Stimulated activated CD4-positive, alpha-beta T cell treated with anti-CD3 and anti-CD28 coated beads, TNF-alpha, amount 100 ng/mL, for 48 hours (primary cell): ENCODE measurements at regions not wholly inside any gene's neighbourhood (a gene's known extent, or its start where the extent isn't known, plus 50 kb on each side); places are given as distances from the start of the nearest gene placed in this dataset.
"Not testable (repeated sequence)": the region's sequence is repeated elsewhere in the genome, so short reads cannot be mapped to it uniquely, and the experiment has no call there.

Source experiments
- DNase-seq, 3 donors: peaks; one replicate each; pipeline ENCODE4 v3.0.0-alpha.2; 2020; ENCODE audit warnings: low read depth in 3 of 3

DNA sequence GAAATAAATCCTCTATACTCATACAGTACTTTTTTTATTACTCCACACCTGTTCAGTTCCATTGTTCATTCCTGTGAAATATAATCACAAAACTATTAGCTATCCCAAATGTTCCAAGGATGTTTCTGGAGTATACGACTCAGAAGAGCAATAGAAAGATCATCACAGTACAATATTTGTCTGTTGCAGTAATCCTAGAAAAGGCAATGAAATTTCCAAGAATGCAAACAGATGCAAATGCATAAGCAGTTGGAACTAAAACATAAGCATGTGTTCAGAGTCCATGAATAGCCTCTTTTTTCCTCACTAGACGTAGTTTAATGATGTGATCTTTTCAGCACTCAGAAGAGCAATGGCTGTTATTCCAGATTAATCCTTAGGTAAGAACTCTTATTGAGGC lies 55.2 kb downstream of the RTL3 start:
- DNase-seq: no peak

DNA sequence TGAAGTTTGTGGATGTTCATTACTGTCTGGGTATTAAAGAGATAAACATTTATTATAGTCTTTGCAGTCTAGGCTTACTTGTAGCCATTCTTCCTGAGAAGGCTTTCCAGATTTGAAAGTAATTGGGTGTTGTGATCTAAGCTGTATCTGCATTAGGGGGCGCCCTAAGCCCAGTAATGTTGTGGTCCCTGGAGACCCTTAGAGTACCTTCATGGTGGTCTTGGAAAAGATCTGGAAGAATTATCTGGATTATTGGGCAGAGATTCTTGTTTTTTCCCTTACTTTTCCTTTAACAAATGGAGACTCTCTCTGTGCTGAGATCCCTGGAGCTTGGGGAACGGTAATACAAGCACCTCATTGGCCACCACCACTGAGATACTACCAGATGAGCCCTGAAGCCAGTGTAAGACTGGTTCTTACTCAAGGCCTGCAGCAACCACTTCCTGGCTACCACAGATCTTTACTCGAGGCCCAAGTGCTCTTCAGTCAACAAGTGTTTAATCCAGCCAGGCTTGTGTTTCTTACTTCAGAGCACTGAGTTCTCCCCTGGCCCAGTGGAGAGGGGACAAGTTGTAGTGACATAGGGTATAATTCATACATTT lies 63.1 kb downstream of the RTL3 start:
- DNase-seq: peak in 1 of 3 donors; percentile 2

DNA sequence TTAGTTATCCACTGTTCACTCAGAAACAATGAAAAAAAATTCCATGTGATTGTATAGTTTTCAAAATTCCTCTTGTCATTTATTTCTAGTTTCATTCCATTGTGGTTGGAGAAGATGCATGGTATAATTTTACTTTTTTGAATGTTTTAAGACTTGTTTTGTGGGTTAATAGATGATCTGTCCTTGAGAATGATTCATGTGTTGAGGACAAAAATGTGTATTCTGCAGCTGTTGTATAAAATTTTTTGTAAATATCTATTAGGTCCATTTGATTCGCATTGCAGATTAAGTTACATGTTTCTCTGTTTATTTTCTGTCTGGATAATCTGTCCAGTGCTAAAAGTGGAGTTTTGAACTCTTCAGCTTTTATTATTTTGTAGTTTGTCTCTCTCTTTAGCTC lies 65.4 kb downstream of the RTL3 start:
- no peak for DNase-seq

DNA sequence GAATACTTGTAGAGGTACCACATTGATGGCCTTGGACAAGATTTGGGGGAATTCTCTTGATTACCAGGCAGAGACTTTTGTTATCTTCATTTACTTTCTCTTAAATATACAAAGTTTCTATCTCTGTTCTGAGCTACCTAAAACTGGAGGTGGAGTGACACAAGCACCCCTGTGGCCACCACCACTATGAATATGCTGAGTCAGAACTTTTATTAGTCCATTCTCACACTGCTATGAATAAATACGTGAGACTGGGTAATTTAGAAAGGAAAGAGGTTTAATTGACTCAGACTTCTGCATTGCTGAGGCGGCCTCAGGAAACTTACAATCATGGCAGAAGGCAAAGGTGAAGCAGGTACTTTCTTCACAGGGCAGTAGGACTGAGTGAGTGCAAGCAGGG lies 67.1 kb downstream of the RTL3 start:
- no peak for DNase-seq

DNA sequence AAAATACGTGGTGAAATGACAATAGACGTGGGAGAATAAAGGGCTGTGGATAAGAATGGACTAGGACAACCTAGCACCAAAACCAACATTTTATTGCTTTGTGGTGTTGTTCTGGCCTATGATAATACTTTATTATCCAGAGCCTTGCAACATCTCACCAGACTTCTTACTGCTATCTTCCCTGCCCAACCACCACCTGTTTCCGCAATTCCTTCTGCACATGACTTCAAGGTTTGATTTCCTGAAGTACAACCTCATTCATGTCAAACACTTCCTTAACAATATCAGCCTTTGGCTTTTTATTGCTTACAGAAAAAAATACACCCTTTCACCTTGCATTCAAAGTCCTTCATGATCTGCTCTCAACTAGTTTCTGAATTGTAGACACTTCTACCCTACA lies 84.8 kb downstream of the RTL3 start:
- no peak for DNase-seq

DNA sequence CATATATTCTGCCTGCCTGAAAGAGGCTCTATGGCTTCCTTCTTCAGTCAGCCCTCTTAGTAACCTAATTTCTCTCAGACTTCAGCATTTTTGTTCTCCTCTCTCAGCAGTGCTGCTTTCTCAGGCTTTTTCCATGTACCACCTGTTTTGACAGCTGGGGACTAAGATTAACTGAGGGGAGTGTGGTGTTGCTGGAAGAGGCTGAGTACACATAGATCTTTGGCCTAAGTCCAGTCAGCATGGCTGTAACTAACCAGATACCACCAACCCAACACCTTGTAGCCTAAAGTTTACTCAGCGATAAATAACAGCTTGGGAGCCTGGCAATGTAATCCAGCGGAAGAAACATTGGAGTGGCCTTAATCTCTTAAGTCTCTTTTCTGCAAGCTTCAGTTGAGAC lies 85.5 kb downstream of the RTL3 start:
- DNase-seq: no peak

DNA sequence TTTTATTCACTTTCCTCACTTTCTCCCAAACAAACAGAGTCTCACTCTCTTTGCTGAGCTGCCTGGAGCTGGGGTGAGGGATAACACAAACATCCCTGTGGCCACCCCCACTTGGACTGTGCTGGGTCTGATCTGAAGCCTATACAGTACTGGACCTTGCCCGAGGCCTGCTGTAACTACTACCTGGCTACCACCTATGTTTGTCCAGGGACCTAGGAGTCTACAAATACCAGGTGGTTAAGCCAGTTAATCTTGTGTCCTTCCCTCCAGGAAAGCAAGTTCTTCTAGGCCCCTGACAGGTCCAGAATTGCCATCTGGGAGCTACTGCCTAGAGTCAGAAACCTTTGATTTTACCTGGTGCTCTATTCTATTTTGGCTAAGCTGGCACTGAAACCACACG lies 87.3 kb downstream of the RTL3 start:
- DNase-seq: no peak

DNA sequence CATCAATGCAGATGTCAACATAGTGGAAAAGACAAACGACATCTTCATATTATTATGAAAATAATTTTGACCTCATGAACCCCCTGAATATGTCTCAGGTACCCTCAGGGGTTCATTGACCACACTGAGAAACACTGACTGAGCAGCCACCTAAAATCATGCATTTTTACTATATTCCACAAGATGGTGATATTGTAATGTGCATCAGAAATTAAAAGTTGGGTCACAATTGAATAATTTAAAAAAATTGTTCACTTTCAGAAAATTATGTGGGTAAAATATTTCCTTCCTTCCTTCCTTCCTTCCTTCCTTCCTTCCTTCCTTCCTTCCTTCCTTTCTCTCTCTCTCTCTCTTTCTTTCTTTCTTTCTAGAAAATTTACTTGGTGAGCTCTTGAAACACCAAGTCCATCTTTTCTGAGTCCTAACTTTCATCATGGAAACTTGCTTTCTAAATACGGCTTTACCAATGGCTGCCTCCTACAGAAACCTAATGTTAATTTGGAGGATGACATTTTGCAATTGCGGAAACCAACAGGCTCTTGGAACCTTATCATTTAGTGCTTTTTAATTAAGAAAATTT lies 103.6 kb downstream of the RTL3 start:
- no peak for DNase-seq

DNA sequence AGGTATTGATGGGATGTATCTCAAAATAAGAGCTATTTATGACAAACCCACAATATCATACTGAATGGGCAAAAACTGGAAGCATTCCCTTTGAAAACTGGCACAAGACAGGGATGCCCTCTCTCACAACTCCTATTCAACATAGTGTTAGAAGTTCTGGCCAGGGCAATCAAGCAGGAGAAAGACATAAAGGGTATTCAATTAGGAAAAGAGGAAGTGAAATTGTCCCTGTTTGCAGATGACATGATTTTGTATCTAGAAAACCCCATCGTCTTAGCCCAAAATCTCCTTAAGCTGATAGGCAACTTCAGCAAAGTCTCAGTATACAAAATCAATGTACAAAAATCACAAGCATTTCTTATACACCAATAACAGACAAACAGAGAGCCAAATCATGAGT lies 106.5 kb downstream of the RTL3 start:
- DNase-seq: not testable (repeated sequence)

DNA sequence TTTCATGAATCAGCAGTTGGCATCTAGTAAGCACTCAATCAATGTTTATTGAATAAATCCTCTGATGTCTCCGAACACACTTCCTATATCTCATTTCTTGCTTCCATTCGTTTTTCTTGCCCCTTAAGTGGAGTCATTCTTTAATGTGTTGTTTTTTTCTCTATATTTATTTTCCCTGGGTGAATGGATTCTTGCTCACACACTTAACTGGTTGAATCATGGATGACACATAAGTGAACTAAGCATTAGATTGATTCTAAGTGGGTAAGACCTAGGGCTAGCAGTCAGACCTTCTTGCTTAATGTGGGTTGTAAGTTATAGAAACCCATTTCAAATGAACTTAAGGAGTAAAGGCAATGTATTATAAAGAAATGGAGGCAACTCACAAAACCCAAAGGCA lies 111.1 kb downstream of the RTL3 start:
- no peak for DNase-seq

DNA sequence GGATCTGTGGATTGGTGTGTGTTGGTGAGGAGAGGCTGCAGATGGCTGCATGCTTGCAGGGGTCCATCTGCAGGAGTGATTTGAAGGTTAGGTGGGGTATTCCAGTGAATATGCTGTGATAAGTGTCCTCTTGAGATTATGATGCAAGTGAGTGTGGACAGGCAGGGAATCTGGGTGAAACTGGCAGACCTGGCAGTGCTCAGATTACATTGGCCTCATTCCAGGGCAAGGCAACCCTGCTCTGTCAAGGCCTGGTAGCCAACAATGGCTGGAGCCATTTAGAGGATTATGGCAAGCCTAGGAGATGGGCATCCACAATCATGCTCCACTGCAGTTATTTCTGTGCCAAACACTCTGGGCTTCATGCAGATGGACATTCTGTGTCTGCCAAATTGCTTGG lies 113.9 kb downstream of the RTL3 start:
- no peak for DNase-seq

DNA sequence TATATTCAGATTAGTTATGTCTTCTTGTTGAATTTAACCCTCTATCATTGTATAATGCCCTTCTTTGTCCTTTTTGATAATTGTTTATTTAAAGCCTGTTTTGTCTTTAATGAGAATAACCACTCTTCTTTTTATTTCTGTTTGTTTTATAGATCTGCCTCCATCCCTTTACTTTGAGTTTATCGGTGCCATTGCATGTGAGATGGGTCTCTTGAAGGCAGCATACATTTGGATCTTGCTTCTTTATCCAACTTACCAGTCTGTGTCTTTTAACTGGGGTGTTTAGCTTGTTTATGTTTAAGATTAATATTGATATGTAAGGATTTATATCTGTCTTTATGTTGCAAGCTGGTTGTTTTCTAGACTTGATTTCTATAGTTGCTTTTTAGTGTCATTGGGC lies 115.8 kb downstream of the RTL3 start:
- no peak for DNase-seq

DNA sequence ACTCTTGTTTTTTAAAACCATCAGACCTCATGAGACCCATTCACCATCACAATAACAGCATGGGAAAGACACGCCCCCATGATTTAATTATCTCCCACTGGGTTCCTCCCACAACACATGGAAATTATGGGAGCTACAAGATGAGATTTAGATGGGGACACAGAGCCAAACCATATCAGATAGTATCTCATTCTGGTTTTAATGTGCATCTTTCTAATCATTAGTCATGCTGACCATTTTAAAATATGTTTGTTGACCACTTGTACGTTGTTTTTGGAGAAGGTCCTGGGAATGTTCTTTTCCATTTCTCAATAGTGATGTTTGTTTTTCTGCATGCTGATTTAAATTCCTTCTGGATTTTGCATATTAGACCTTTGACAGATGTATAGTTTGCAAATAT lies 119.0 kb downstream of the RTL3 start:
- DNase-seq: no peak

DNA sequence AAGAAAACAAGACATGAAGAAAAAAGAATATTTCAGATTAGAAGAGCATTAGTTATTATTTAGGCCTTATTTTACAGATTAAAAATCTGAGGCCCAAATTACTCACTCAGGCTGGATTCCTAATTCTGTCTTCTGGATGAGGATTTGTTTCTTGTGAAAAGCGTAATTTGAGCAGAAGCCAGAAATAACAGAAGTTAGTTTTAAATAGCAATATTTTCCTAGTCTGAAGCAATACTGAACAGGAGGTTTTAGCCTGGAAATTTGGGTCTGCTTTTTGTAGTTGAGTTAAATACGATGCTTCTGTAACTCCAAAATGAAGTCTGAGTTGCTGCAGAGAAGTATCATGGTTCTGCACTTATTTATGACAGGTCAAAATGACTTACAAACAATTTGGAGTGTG lies 124.9 kb downstream of the RTL3 start:
- no peak for DNase-seq

DNA sequence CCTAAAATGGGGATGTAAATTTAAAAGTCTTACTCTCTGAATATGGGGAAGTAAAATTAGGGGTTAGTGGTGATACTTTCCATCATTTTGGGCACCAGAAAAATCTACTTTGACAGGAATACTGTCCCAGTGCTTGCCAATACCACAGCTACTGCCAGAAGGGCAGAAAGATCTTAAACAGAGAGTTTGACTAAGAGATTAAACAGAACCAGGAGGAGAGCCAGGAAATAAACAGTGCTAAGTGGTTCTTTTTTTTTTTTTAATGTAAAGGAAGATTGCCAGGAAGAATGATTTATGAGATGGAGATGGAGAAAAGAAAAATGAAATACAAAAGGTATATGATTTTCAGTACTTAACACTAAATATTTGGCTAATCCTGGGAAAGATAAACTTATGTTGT lies 126.8 kb downstream of the RTL3 start:
- no peak for DNase-seq

DNA sequence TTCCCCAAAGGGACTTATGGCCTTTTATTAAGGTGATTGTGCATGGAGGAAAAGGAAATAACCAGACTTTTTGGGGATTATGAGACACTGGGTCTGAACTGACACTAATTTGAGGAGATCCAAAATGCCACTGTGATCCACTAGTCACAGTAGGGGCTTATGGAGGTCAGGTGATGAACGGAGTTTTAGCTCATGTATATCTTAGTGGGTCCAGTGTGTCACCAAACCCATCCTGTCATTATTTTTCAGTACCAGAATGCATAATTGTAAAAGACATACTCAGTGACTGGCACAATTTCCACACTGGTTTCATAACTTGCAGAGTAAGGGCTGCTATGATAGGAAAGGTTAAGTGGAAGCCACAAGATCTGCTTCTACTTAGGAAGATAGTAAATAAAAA lies 131.3 kb downstream of the RTL3 start:
- DNase-seq: no peak

DNA sequence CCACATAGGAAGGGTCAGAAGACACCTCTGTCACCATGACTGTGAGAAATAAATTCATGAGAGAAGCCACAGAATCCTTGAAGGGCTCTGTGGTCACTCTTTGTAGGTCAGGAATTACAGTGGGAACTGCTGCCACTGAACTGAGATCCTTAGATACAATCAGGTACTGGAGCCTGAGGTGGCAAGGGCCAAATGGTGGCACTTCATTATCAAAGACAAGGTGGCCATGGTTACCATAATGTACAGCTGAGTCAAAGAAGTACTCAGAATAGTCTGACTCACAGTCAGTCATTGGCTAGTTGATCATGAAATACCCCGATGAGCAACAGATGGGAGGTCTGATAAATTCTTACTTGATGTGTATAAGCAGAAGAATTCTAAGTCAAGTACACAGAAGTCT lies 131.9 kb downstream of the RTL3 start:
- DNase-seq: no peak

DNA sequence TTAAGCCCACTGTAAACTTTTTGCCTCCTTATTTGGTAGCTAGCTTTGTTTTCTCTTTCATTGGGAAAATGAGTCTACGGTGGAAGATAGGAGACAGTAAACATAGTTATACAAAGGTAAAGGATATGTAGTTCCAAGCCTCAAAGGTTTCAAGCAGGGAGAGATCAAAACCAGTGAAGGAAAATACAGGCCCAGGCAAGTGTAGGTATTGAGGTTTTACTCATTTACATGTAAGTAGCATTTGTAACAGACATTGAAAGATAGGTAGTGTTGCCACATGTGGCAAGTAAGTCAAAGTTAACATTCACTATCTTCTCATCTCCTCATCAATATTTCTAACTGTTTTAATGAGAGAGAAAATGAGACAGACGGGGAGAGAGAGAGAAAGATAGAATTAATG lies 136.5 kb downstream of the RTL3 start:
- no peak for DNase-seq

DNA sequence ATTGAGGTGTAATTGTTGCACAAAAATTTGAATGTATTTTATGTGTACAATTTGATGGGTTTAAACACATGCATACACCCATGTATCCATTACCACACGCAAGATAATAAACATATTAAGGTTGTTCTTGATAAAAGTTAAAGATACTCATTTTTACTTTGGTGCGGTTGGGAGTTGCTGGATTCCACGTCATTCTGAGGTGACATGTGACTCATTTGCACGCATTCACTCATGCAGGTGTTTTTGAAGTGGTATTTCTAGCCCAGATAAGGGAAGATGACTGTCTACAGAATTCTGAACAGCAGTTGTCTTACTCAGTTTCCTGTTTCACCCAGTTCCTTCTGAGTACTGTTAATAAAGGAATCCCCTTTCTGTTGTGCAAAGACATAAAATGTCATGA lies 142.0 kb downstream of the RTL3 start:
- peak; percentile 7 to 38 (median 31) for DNase-seq

DNA sequence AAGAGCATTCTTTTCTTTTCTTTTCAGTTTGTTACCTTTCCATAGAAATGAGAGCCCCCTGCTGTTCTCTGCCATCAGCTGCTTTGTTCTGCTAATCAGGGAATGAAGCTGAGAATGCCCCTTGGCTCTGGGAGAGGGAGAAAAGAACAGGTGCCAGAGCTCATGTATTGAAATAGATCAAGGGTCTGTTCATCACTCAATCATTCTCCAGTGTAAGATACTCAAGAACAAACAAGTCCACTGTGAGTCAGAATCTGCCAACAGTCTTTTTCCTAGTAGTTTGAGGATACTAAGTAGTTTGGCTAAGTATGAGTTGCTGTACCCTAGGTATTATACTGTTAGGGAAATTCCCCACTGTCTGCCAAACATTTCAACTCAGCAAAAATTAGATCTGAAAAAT lies 144.3 kb downstream of the RTL3 start:
- DNase-seq: no peak

DNA sequence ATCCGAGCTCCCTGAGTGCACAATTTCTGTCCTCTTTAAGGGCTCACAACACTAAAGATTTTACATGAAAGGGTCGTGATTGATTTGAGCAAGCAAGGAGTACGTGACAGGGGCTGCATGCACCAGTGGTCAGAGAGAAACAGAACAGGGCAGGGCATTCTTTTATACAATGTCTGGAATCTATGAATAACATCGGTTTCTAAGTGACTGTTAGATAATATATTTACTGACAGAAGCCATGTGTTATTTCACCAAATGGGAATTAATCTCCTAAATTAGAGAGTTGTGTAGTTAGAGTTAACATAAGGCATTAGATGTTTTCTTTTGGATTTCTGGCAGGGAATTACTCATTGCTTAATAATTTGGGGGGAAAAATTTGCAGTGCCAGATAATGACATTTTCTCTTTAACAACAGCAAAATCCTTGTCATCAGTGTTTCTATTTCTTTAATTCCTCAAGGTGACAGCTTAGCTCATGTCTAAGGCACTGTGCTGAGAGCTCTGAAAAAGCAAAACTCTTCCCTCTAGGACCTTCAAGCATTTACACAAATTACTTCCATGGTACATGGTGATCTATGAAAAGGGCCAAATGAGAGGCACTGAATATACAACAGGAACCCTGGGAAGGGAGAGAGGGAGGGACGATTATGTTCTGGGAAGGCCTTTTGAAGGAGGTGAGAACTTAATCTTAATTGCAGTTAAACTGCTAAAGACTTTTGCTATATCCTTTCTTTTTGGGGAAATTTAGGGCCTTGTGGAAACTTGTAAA lies 145.0 kb downstream of the RTL3 start:
- DNase-seq: no peak

DNA sequence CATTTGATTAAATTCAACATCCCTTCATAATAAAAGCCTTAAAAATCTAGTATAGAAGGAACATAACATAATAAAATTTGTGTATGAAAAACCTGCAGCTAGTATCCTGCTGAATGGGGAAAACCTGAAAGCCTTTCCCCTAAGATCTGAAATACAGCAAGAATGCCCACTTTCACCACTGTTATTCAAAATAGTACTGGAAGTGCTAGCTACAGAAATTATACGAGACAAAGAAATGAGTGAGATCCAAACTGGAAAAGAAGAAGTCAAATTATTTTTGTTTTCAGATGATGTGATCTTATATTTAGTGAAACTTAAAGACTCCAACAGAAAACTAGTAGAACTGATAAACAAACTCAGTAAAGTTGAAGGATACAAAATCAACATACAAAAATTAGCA lies 152.9 kb downstream of the RTL3 start:
- no peak for DNase-seq

DNA sequence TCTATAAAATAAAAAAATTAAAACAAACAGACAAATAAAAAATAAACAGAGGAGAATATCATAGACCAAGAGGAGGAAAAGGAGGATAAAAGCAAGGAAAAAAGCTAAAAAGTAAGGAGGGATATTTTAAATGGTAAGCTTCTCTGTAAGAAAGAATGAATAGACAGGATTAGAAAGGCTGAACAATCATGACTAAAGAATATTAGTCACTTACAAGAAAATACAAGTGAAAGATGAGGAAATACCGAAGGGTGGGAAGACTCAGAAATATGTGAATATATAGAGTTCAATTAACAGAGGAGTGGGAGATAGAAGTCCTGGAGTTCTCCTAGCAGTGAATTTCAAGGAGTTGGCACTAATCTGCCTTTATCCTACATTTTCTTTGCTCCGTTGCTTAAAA lies 162.6 kb downstream of the RTL3 start:
- no peak for DNase-seq

DNA sequence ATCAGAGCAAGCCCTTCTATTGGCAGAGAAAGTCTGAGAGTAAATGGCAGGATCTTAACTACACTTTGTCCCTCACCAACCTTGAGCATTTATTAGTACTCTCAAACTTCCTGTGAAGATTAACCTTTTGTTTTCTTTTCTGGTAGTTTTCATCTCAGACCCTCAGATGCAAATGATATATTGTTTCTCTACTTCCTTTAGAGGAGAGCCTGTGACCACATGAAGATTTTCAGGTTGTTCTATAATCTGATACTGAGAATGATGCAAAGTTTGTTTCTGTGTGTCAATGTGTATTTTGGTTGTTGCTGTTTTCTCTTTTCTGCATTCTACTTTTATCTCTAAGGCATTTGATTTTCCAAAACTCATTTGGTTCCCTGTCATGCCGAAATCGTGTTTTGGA lies 165.8 kb upstream of the CYSLTR1 start:
- DNase-seq: no peak
